Mesendoderm (in vitro differentiated cells): ENCODE measurements at regions not wholly inside any gene's neighbourhood (a gene's known extent, or its start where the extent isn't known, plus 50 kb on each side); places are given as distances from the start of the nearest gene placed in this dataset.

Source experiments
- DNase-seq: peaks from one replicate; pipeline ENCODE4 v3.0.0; 2013
- H2AK5ac ChIP-seq: 2 replicates; pipeline ENCODE4 v1.6.1; 2013; ENCODE audit warnings: low read length, inconsistent platforms
- H2BK120ac ChIP-seq: 2 replicates; pipeline ENCODE4 v1.6.1; 2013; ENCODE audit warnings: low read depth, mild to moderate bottlenecking, low read length, moderate library complexity, mixed read lengths
- H2BK15ac ChIP-seq: replicated peaks from 2 replicates; pipeline ENCODE4 v1.6.1; 2013; ENCODE audit warnings: low read depth, mild to moderate bottlenecking, moderate library complexity
- H2BK5ac ChIP-seq: 2 replicates; pipeline ENCODE4 v1.6.1; 2013; ENCODE audit warnings: low read length, inconsistent platforms
- H3K18ac ChIP-seq: 2 replicates; pipeline ENCODE4 v1.6.1; 2013; ENCODE audit warnings: mild to moderate bottlenecking, low read length, mixed read lengths
- H3K23ac ChIP-seq: one replicate; pipeline ENCODE4 v1.6.1; 2013; ENCODE audit warnings: low read length
- H3K27ac ChIP-seq: 2 replicates; pipeline ENCODE4 v1.5.1; 2013; ENCODE audit warnings: low read depth, mild to moderate bottlenecking, inconsistent platforms, low read length, moderate library complexity
- H3K27me3 ChIP-seq: 2 replicates; pipeline ENCODE4 v1.6.1; 2013; ENCODE audit warnings: low read length, control low read depth, mild to moderate bottlenecking, inconsistent platforms; ENCODE audit not compliant: insufficient read depth, poor library complexity
- H3K36me3 ChIP-seq: 2 replicates; pipeline ENCODE4 v1.6.1; 2013; ENCODE audit warnings: low read length, inconsistent platforms; ENCODE audit not compliant: control insufficient read depth, insufficient read depth
- H3K4ac ChIP-seq: one replicate; pipeline ENCODE4 v1.6.1; 2013; ENCODE audit warnings: low read depth, mild to moderate bottlenecking, low read length, moderate library complexity
- H3K4me1 ChIP-seq: 2 replicates; pipeline ENCODE4 v1.6.1; 2013; ENCODE audit warnings: low read depth, low read length, inconsistent platforms; ENCODE audit not compliant: control insufficient read depth
- H3K4me2 ChIP-seq: 2 replicates; pipeline ENCODE4 v1.6.1; 2013; ENCODE audit warnings: low read length
- H3K4me3 ChIP-seq: 2 replicates; pipeline ENCODE4 v1.5.1; 2013; ENCODE audit warnings: mild to moderate bottlenecking, low read length
- H3K56ac ChIP-seq: one replicate; pipeline ENCODE4 v1.6.1; 2013; ENCODE audit warnings: low read length
- H3K79me1 ChIP-seq: 2 replicates; pipeline ENCODE4 v1.6.1; 2013; ENCODE audit warnings: low read length, inconsistent platforms
- H3K79me2 ChIP-seq: 2 replicates; pipeline ENCODE4 v1.6.1; 2013; ENCODE audit warnings: mild to moderate bottlenecking, low read length; ENCODE audit not compliant: control insufficient read depth, insufficient read depth
- H3K9ac ChIP-seq: 2 replicates; pipeline ENCODE4 v1.6.1; 2013; ENCODE audit warnings: low read length, inconsistent platforms
- H4K5ac ChIP-seq: one replicate; pipeline ENCODE4 v1.6.1; 2013; ENCODE audit warnings: low read length
- H4K8ac ChIP-seq: one replicate; pipeline ENCODE4 v1.6.1; 2013; ENCODE audit warnings: low read depth, mild to moderate bottlenecking, control low read depth, low read length, moderate library complexity
- WGBS: extraction: QIAGEN DNeasy Blood & Tissue Kit; methylation state at CpG from one replicate; pipeline ENCODE4 v1.1.7; 2013; ENCODE audit warnings: low lambda C conversion rate, missing lambda C conversion rate; ENCODE audit not compliant: insufficient coverage; ENCODE audit errors: extremely low coverage; 5-methylcytosine and 5-hydroxymethylcytosine counted together

GRCh38 chr12:107503887-107504885, 181.4 kb upstream of the PWP1 start:
- H2AK5ac ChIP-seq: no peak overlapping the region
- no peaks in the 10 kb centered on the region for H3K4me1 ChIP-seq
- H4K5ac ChIP-seq: no peak overlapping the region
- H3K4me3 ChIP-seq: no peak overlapping the region
- no peak overlapping the region for H3K4ac ChIP-seq
- H3K56ac ChIP-seq: no peak overlapping the region
- H4K8ac ChIP-seq: no peak overlapping the region
- no peak overlapping the region for H3K27ac ChIP-seq
- no CpG with 5 or more reads among the region's 7 CpGs for WGBS
- H2BK15ac ChIP-seq: no peak overlapping the region
- DNase-seq: no peak
- H3K23ac ChIP-seq: no peak overlapping the region
- no peak overlapping the region for H2BK120ac ChIP-seq
- no peaks in the 10 kb centered on the region for H3K27me3 ChIP-seq
- no peak overlapping the region for H2BK5ac ChIP-seq
- no peaks in the 10 kb centered on the region for H3K79me1 ChIP-seq
- no peaks in the 10 kb centered on the region for H3K79me2 ChIP-seq
- no peak overlapping the region for H3K9ac ChIP-seq
- no peak overlapping the region for H3K4me2 ChIP-seq
- no peaks in the 10 kb centered on the region for H3K36me3 ChIP-seq
- no peak overlapping the region for H3K18ac ChIP-seq

GRCh38 chr12:107509421-107509820, 176.2 kb upstream of the PWP1 start:
- H3K23ac ChIP-seq: no peak overlapping the region
- H3K9ac ChIP-seq: no peak overlapping the region
- H2BK15ac ChIP-seq: no peak overlapping the region
- no CpG with 5 or more reads among the region's 4 CpGs for WGBS
- H3K18ac ChIP-seq: no peak overlapping the region
- H3K4me1 ChIP-seq: no peaks in the 10 kb centered on the region
- no peak overlapping the region for H2BK5ac ChIP-seq
- no peak overlapping the region for H2BK120ac ChIP-seq
- H2AK5ac ChIP-seq: no peak overlapping the region
- no peak overlapping the region for H3K27ac ChIP-seq
- H3K36me3 ChIP-seq: no peaks in the 10 kb centered on the region
- H3K4ac ChIP-seq: no peak overlapping the region
- H3K79me1 ChIP-seq: no peaks in the 10 kb centered on the region
- H4K8ac ChIP-seq: no peak overlapping the region
- no peak for DNase-seq
- H4K5ac ChIP-seq: no peak overlapping the region
- H3K79me2 ChIP-seq: no peaks in the 10 kb centered on the region
- no peak overlapping the region for H3K4me3 ChIP-seq
- no peak overlapping the region for H3K56ac ChIP-seq
- H3K4me2 ChIP-seq: no peak overlapping the region
- H3K27me3 ChIP-seq: no peaks in the 10 kb centered on the region

GRCh38 chr12:107510211-107510610, 175.4 kb upstream of the PWP1 start:
- Histone ChIP-seq H3K4ac (no peak overlapping the region), H3K9ac (no peak overlapping the region), H3K79me2 (no peaks in the 10 kb centered on the region), H3K27me3 (no peaks in the 10 kb centered on the region), H4K8ac (no peak overlapping the region), H3K4me1 (no peaks in the 10 kb centered on the region), H3K79me1 (no peaks in the 10 kb centered on the region), H3K36me3 (no peaks in the 10 kb centered on the region), H3K4me3 (no peak overlapping the region), H3K4me2 (no peak overlapping the region), H4K5ac (no peak overlapping the region), H2BK15ac (no peak overlapping the region), H3K56ac (no peak overlapping the region), H2BK5ac (no peak overlapping the region), H3K23ac (no peak overlapping the region), H3K18ac (no peak overlapping the region), H3K27ac (no peak overlapping the region), H2AK5ac (no peak overlapping the region), H2BK120ac (no peak overlapping the region)
- no peak for DNase-seq
- WGBS: no CpG with 5 or more reads among the region's 2 CpGs

GRCh38 chr12:107511292-107511691, 174.3 kb upstream of the PWP1 start:
- Histone ChIP-seq H3K18ac (no peak overlapping the region), H3K4me3 (no peak overlapping the region), H2BK5ac (no peak overlapping the region), H3K4me2 (no peak overlapping the region), H3K56ac (no peak overlapping the region), H3K23ac (no peak overlapping the region), H2BK120ac (no peak overlapping the region), H3K79me1 (no peaks in the 10 kb centered on the region), H3K27ac (no peak overlapping the region), H4K5ac (no peak overlapping the region), H3K4ac (no peak overlapping the region), H3K4me1 (no peaks in the 10 kb centered on the region), H2AK5ac (no peak overlapping the region), H4K8ac (no peak overlapping the region), H2BK15ac (no peak overlapping the region), H3K36me3 (no peaks in the 10 kb centered on the region), H3K9ac (no peak overlapping the region), H3K79me2 (no peaks in the 10 kb centered on the region), H3K27me3 (no peaks in the 10 kb centered on the region)
- no peak for DNase-seq
- no CpG with 5 or more reads among the region's 3 CpGs for WGBS

- Histone ChIP-seq H3K36me3 (no peaks in the 10 kb centered on the region), H3K79me1 (no peaks in the 10 kb centered on the region), H3K4me3 (no peak overlapping the region), H3K4me1 (no peaks in the 10 kb centered on the region), H3K18ac (no peak overlapping the region), H2BK15ac (no peak overlapping the region), H2AK5ac (no peak overlapping the region), H3K23ac (no peak overlapping the region), H3K79me2 (no peaks in the 10 kb centered on the region), H2BK5ac (no peak overlapping the region), H4K5ac (no peak overlapping the region), H3K4ac (no peak overlapping the region), H3K56ac (no peak overlapping the region), H3K27ac (no peak overlapping the region), H3K4me2 (no peak overlapping the region), H4K8ac (no peak overlapping the region), H2BK120ac (no peak overlapping the region), H3K9ac (no peak overlapping the region), H3K27me3 (no peaks in the 10 kb centered on the region)
- no CpG with 5 or more reads among the region's 3 CpGs for WGBS
- no peak for DNase-seq
Measured at GRCh38 chr12:107512391-107512790, 173.2 kb upstream of the PWP1 start.
